Activated CD4-positive, alpha-beta T cell treated with anti-CD3 and anti-CD28 coated beads, Interleukin-2, amount 50 U/mL, for 48 hours (primary cell): ENCODE measurements at regions not wholly inside any gene's neighbourhood (a gene's known extent, or its start where the extent isn't known, plus 50 kb on each side); places are given as distances from the start of the nearest gene placed in this dataset.

Experiments used
- DNase-seq, 2 experiments: peaks; one replicate each; pipeline ENCODE4 v3.0.0-alpha.2; 2020

GRCh38 chr9:108015690-108016089 is 526.1 kb upstream of the KLF4 start:
- DNase-seq = no peak

- no peak for DNase-seq
These were observed 524.8 kb upstream of the KLF4 start for GRCh38 chr9:108014353-108014752.

- DNase-seq = no peak
These were observed 523.5 kb upstream of the KLF4 start for GRCh38 chr9:108012886-108013665.

- DNase-seq = no peak
These were observed 522.8 kb upstream of the KLF4 start for GRCh38 chr9:108012405-108012804.

- DNase-seq = no peak
These were observed 514.0 kb upstream of the KLF4 start for GRCh38 chr9:108003526-108003925.

GRCh38 chr9:108002371-108002956 is 512.9 kb upstream of the KLF4 start:
- no peak for DNase-seq

GRCh38 chr9:108001237-108001636 is 511.7 kb upstream of the KLF4 start:
- no peak for DNase-seq

GRCh38 chr9:107999890-108000289 is 510.3 kb upstream of the KLF4 start:
- DNase-seq = no peak

- no peak for DNase-seq
These were observed 509.4 kb upstream of the KLF4 start for GRCh38 chr9:107999011-107999410.

- no peak for DNase-seq
These were observed 505.1 kb upstream of the KLF4 start for GRCh38 chr9:107994648-107995047.

- no peak for DNase-seq
These were observed 502.7 kb upstream of the KLF4 start for GRCh38 chr9:107992271-107992670.

- DNase-seq = no peak
These were observed 502.0 kb upstream of the KLF4 start for GRCh38 chr9:107991581-107991980.

- DNase-seq = no peak
These were observed 500.0 kb upstream of the KLF4 start for GRCh38 chr9:107989544-107989943.

GRCh38 chr9:107989099-107989498 is 499.5 kb upstream of the KLF4 start:
- DNase-seq = no peak

GRCh38 chr9:107984956-107985355 is 495.4 kb upstream of the KLF4 start:
- no peak for DNase-seq

GRCh38 chr9:107983762-107984161 is 494.2 kb upstream of the KLF4 start:
- DNase-seq = no peak

GRCh38 chr9:107983181-107983603 is 493.6 kb upstream of the KLF4 start:
- no peak for DNase-seq

GRCh38 chr9:107982745-107983144 is 493.2 kb upstream of the KLF4 start:
- DNase-seq = no peak

GRCh38 chr9:107982001-107982400 is 492.4 kb upstream of the KLF4 start:
- no peak for DNase-seq

GRCh38 chr9:107980984-107981383 is 491.4 kb upstream of the KLF4 start:
- no peak for DNase-seq

GRCh38 chr9:107976767-107977166 is 487.2 kb upstream of the KLF4 start:
- DNase-seq = no peak

- no peak for DNase-seq
These were observed 485.9 kb upstream of the KLF4 start for GRCh38 chr9:107975426-107976010.

GRCh38 chr9:107973451-107973850 is 483.9 kb upstream of the KLF4 start:
- DNase-seq = no peak

- DNase-seq = no peak
These were observed 482.8 kb upstream of the KLF4 start for GRCh38 chr9:107972346-107972745.
